Stimulated activated CD4-positive, alpha-beta T cell treated with anti-CD3 and anti-CD28 coated beads, Interleukin-2, amount 100 ng/mL, for 48 hours (primary cell): ENCODE measurements at regions not wholly inside any gene's neighbourhood (a gene's known extent, or its start where the extent isn't known, plus 50 kb on each side); places are given as distances from the start of the nearest gene placed in this dataset.

Experiments used
- DNase-seq, 2 donors: peaks; one replicate each; pipeline ENCODE4 v3.0.0-alpha.2; 2020

GRCh38 chr12:90015228-90015627 is 306.6 kb upstream of the ATP2B1 start:
- no peak for DNase-seq

GRCh38 chr12:90013409-90013808 is 304.8 kb upstream of the ATP2B1 start:
- DNase-seq = no peak

GRCh38 chr12:90010089-90010488 is 301.5 kb upstream of the ATP2B1 start:
- DNase-seq = no peak

GRCh38 chr12:90008277-90008676 is 299.6 kb upstream of the ATP2B1 start:
- no peak for DNase-seq

- no peak for DNase-seq
Observed at GRCh38 chr12:90004319-90005074, 295.9 kb upstream of the ATP2B1 start.

- no peak for DNase-seq
Observed at GRCh38 chr12:90003688-90004087, 295.1 kb upstream of the ATP2B1 start.

GRCh38 chr12:90000721-90001120 is 292.1 kb upstream of the ATP2B1 start:
- DNase-seq = no peak

GRCh38 chr12:89999699-90000505 is 291.3 kb upstream of the ATP2B1 start:
- DNase-seq = no peak

GRCh38 chr12:89995870-89996269 is 287.2 kb upstream of the ATP2B1 start:
- no peak for DNase-seq

GRCh38 chr12:89994911-89995310 is 286.3 kb upstream of the ATP2B1 start:
- DNase-seq = no peak

- DNase-seq = no peak
Observed at GRCh38 chr12:89993632-89994031, 285.0 kb upstream of the ATP2B1 start.

GRCh38 chr12:89992668-89993451 is 284.2 kb upstream of the ATP2B1 start:
- no peak for DNase-seq

- DNase-seq = no peak
Observed at GRCh38 chr12:89991807-89992590, 283.4 kb upstream of the ATP2B1 start.

GRCh38 chr12:89988188-89988915 is 279.7 kb upstream of the ATP2B1 start:
- DNase-seq = no peak

GRCh38 chr12:89985935-89986334 is 277.3 kb upstream of the ATP2B1 start:
- no peak for DNase-seq

GRCh38 chr12:89984846-89985245 is 276.2 kb upstream of the ATP2B1 start:
- no peak for DNase-seq

- DNase-seq = no peak
Observed at GRCh38 chr12:89983622-89984021, 275.0 kb upstream of the ATP2B1 start.

GRCh38 chr12:89980236-89980635 is 271.6 kb upstream of the ATP2B1 start:
- no peak for DNase-seq

- no peak for DNase-seq
Observed at GRCh38 chr12:89977405-89978085, 268.9 kb upstream of the ATP2B1 start.

- no peak for DNase-seq
Observed at GRCh38 chr12:89976866-89977265, 268.2 kb upstream of the ATP2B1 start.

GRCh38 chr12:89975574-89975973 is 266.9 kb upstream of the ATP2B1 start:
- DNase-seq = no peak
